GM19043 (cell line): ENCODE measurements at regions not wholly inside any gene's neighbourhood (a gene's known extent, or its start where the extent isn't known, plus 50 kb on each side); places are given as distances from the start of the nearest gene placed in this dataset.

Experiments used
- ATAC-seq: cut with Tn5 transposase; IDR thresholded peaks from one replicate; pipeline ENCODE4 v1.9.1; 2021; ENCODE audit warnings: low read depth; ENCODE audit not compliant: unreplicated experiment

GRCh38 chr10:34872820-34873219, 57.7 kb upstream of the PARD3 start:
- no peak for ATAC-seq

- no peak for ATAC-seq
These were observed 54.2 kb upstream of the PARD3 start for GRCh38 chr10:34869135-34869836.

GRCh38 chr10:34868589-34868988, 53.5 kb upstream of the PARD3 start:
- no peak for ATAC-seq

GRCh38 chr10:34866848-34867247, 51.8 kb upstream of the PARD3 start:
- ATAC-seq, result no peak
